Stimulated activated CD4-positive, alpha-beta T cell treated with anti-CD3 and anti-CD28 coated beads, Interleukin-1b, Interleukin-23, amount 100 ng/mL, for 24 hours (primary cell): ENCODE measurements at regions not wholly inside any gene's neighbourhood (a gene's known extent, or its start where the extent isn't known, plus 50 kb on each side); places are given as distances from the start of the nearest gene placed in this dataset.
"Not testable (repeated sequence)": the region's sequence is repeated elsewhere in the genome, so short reads cannot be mapped to it uniquely, and the experiment has no call there.

Experiments used
- DNase-seq, 4 experiments: peaks; one replicate each; pipeline ENCODE4 v3.0.0-alpha.2; 2020; ENCODE audit warnings: low read depth in 4 of 4, low spot score in 1 of 4

DNA sequence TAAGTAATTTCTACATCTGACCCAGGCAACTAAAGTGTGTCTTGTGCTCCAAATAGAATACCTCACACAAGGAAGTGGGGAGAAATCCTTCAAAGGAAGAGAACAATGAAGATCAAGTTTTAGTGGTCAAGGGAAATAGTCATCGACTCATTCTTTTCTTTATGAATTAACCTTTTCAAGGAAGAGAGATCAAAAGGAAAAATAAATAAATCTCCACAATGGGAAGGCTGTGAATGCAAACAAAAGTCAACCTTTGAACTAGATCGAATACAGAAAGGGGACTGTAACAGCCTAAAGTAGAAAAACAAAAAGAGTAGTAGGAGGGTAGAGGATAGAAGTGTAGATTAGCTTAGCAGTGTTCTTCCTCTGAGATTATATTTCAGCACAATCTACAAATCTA, 274.6 kb upstream of the COBL start:
- DNase-seq: no peak

DNA sequence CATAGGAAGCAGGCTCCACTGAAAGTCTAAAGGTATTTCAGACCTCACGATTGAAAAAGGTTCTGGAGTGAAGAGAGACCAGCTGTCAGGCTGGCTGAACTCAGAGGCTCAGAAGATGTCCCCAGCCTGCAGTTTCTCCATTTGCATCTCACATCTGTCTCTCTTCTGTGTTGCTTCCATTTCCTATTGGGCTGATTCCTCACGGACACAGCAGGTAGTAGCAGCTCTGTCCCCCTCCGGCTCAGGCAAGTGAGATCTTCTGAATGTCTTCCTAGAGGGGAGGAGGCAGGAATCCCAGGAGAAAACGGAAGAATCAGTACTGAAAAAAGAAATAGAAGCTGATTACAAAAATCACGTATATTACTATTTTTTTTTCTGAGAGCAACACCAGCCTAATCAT, 274.1 kb upstream of the COBL start:
- DNase-seq: no peak

DNA sequence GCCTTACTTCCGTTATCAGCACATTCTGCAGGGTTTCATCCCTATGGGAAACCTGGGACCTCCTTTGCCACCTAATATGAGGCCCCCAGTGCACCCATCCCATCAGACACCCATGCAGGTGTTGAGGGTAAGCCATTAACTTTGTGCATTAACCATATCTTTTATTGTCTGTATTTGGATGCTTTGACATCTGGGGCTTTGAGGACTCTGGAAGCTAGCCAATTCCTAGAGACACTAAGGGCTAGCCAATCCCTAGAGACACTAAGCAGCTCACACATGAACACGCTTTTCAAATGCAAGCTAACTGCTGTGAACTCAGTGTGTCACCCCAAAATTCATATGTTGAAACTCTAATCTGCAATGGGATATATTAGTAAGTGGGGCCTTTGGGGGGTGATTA, 272.5 kb upstream of the COBL start:
- no peak for DNase-seq

DNA sequence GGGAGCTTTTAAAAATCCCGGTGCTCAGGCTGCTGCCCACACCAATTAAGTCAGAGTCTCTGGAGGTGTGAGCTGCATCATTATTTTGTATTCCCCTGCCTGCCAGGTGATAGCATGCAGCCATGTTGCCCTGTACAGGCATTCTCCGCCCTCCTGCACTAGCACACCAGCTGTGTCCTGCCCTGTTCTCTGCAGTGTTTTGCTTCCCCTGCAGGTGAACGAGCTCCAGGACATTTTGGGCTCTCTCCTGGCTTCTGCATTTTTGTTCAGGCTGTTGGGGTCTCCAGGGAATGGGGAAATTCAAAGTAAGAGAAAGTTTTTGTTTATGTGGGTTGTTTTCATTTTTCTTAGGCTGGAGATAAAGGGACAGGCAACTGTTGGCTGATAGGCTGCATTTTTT, 271.0 kb upstream of the COBL start:
- no peak for DNase-seq

DNA sequence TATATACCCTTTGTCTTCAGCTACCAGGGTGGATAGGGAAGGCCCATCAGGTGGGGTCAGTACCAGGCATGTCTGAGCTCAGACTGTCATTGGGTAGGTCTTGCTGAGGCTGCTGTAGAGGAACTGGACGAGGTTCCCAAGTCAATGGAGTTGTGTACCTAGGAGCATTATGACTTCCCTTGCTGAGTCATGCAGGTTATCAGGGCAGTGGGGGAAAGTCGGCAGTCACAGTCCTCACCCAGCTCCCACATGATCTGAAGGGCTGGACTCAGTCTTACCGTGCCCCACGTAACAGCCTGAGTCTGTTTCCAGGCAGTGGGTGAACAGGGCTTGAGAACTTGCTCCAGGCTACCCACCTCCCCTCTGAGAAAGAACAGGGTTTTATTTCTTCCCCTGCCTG, 260.8 kb upstream of the COBL start:
- no peak for DNase-seq

DNA sequence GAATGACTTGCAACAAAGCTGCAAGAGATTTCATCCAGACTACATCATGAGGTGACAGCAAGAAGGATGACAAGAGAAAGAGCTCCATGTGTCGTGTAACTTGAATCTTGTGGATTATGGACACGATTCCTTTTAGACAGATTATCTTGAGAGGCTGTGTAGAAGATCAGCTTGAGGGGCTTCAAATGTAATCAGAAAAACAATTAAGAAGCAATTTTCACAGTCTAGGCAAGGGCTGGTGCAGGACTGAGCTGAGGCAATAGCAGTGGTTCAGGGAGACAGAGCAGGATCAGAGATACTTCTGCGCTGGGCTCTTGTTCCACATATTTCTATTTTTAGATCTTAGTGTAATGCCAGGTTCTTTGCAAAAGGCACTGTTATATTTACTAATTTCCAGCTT, 253.0 kb upstream of the COBL start:
- no peak for DNase-seq

DNA sequence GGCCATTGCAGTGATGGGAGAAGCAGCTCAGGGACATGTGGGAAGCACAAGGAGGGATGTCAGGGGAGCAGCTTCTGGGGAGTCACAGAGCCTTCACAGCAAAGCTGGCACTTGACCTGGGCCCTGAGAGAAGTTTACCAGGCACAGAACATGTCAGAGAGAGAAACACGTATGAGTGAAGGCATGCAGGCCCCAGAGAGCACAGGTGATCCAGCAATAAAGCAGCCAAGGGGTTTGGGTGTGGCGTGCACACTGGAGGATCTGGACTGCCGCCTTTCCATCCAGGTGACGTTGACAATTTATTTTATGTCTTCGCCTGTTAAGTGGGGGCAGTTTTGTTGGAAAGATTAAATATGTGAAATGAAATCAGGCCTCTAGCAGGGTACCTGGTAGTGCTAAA, 252.6 kb upstream of the COBL start:
- no peak for DNase-seq

DNA sequence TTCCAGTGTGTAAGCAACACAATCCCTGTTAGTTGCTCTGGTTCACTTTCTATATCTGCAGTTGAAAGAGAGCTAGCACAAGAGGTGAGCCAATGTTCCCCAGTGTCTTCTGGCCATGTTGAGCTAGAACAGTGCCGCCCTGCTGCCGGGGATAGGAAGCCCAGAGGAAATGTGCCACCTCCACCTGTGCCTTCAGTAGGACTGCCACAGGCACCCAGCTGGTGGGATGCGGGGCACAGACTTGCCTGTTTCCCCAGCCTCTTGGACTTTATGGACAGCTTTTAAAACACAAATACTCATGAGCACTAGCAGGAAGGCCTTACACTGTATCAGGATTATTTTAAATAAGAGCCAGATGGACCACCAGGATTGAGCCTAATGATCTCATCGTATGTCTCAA, 234.5 kb upstream of the COBL start:
- DNase-seq: no peak

DNA sequence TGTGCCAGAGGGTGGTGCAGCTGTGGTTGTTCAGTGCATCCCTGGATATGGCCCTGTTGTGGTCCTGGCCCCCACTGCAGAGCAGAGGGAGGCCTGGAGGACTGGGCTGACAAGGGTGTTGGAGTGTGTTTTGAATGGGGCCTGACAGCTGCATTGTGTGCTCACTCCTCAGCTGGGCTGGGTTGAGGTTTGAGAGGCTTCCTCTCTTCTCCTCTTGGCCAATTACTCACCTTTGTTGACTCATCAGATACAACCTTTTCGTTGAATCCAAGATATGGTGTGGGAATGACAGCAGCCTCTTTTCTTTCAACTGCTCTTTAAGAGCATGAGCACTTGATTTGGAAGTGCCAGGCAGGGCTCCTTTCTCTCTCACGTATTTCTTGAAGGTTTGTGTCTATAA, 228.5 kb upstream of the COBL start:
- no peak for DNase-seq

DNA sequence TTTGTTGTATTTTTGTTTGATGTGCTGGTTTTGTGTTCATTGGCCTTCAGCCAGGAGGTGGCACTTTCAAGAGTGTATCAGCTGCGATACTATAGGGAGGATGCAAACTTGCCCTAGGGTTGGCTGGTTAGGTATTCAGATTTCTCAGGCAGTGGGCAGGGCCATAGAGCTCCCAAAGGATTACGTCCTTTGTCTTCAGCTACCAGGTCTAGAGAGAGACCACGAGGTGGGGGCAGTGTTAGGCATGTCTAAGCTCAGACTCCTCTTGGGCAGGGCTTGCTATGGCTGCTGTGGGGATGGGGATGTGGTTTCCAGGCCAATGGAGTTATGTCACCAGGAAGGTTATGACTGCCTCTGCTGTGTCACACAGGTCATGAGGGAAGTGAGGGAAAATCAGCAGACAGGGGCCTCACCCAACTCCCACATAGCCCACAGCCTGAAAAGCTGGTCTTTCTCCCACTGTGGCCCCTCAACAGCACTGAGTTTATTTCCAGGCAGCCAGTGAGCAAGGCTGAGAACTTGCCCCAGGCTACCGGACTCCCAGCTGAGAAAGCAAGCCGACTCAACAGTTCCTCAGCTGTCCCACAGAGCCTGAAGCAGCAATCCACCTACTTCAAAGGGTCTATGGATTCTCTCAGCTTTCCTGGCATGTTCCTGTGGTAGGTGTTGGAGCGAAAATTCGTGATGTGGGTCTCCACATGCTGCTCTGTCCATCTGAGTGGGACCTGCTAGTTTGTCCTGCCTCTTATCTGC, 227.4 kb upstream of the COBL start:
- DNase-seq: no peak

DNA sequence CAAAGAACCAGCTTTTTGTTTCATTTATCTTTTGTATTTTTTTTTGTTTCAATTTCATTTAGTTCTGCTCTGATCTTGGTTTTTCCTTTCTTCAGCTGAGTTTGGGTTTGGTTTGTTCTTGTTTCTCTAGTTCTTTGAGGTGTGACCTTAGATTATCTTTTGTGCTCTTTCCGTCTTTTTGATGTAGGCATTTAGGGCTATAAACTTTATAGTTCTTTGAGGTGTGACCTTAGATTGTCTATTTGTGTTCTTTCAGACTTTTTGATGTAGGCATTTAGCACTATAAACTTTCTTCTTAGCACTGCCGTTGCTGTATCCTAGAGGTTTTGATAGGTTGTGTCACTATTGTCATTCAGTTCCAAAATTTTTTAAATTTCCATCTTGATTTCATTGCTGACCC, 224.3 kb upstream of the COBL start:
- DNase-seq: not testable (repeated sequence)

DNA sequence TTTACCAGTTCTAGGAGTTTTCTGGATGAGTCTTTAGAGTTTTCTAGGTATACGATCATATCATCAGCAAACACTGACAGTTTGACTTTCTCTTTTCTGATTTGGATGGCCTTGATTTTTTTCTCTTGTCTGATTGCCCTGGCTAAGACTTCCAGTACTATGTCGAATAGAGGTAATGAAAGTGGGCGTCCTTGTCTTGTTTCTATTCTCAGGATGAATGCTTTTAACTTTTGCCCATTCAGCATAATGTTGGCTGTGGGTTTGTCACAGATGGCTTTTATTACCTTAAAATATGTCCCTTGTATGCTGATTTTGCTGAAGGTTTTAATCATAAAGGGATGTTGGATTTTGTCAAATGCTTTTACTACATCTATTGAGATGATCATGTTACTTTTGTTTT, 223.2 kb upstream of the COBL start:
- no peak for DNase-seq

DNA sequence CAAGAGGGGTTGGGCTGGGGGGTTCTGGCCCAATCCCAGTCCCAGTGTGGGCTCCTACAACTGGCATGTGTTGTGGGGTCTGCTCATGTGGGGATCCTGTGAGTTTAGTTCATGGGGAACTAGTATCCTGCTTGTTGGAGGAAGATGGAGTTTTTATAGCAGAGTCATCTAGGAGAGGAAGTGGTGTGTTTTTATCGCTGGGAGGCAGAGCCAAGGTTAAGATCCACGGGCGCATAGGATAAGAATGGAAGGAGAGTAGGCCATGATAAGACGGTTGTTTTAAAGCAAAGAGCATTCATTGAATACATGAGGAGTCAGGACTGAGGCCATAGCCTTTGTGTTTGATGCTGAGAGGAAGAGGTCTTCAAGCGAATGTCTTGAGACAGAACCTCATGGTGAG, 211.6 kb upstream of the COBL start:
- DNase-seq: no peak

DNA sequence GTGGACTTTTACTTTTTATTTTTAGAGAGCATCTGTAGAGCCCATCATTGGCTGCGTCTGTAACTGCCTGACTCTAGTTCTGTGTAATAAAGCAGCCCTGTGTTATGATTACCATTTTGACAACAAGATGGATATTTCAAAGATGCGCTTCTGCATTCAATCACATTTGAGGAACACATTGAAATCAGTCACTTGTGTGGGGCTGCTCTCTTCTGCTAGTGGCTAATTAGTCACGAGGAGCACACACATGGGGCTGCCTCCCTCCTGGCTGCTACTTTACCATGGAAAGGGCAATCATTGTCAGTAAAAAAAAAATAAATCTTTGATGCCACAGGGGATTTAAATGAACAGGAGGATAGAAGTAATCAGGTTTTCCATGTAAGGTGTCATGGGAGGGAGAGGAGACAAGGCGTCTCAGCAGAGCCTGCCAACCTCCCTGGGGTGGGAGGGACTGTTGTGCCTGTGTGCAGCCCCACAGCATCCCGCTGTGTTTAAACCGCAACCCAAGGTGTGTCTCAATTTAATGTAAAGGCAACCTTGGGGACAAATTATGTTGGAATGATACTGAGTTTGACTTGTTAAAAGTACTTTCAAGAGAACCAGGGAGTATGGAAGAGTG, 205.2 kb upstream of the COBL start:
- DNase-seq: no peak

DNA sequence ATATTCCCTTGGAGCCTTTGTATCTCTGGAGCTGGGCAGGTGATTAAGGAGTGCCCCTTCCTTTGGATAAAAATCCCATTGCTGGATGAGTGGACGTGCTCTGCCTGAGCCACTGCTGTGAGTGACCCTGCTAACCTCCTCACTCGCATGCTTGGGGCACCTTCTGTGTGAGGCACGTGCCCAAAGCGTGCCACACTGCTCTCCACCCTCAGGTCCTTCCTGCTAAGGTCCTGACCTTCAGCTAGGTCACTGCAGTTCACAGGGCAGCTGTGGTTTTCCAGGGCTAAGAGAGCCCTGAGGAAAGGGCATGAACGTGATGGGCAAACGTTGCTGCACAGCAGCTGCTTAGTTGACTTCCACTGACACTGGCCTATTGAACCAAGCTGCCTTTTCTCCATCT, 204.4 kb upstream of the COBL start:
- no peak for DNase-seq

DNA sequence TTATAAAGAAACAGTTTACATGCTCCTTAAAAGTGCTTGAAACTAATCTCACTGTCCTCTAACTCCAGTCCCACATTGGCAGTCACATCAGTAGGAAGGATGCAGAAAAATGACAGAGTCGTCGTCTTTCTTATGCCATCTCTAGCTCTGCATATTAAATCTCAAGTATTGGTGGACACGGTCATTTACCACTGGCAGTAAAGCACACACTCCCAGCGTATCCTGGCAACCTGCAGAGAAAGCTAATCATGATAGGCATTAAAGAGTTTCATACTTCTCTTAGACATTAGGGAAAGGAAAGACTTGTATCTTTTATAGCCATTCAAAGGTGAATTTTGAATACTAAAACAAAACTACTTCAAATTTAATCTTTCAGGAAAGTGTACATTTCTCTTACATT, 202.0 kb upstream of the COBL start:
- no peak for DNase-seq

DNA sequence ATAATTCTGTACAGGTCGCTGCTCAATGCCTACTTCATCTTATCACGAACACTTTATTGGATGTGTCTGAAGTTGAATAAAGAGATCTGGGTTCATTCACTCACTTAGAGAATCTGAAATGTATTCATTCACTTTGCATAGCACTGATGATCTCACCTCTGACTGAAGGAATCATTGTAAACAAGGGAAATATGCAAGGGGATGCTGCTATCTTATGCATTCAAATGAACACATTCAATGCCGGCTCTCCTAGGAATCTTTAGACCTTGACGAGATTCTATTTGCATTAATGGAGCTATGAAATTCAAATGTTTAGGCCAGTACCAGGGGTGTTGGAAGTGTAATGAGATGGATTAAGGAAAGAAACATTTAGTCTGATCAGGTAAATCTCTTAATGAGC, 200.6 kb upstream of the COBL start:
- DNase-seq: no peak

DNA sequence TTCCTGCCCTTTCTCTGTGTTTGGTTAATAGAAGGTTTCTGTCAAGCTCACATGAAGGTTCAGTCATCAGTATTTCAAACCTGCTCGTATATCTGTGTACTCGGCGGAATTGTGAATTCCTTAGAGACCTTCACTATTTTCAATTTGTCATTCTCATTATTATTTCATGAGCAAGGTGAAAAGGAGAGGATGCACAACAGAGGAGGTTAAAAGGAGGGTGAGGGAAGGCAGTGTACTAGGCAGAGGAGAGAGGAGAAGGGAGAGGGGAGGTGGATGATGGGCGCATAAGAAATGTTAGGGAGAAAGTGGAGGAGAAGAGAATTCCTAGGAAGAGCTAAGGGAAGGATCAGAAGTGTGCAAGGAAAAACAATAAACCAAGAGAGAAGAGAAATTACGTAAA, 185.0 kb upstream of the COBL start:
- DNase-seq: no peak

DNA sequence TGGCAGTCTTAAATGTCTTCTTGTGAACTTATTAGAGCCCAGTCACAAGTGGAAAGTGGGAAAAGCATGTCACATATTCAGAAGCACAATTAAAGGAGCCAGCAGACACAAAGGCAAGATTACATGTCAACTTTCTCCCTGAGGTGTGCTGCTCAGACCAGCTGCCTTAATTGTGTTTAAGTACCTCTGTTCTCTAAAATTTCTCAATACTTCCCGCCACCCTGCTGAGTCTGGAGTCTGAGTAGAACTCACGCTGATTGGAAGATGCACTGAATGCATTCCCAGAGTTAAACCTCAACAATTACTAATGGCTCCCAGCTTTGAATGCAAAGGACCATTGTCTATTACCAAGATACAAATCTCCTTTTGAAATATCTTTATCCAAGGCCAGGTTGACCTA, 166.4 kb upstream of the COBL start:
- DNase-seq: no peak

DNA sequence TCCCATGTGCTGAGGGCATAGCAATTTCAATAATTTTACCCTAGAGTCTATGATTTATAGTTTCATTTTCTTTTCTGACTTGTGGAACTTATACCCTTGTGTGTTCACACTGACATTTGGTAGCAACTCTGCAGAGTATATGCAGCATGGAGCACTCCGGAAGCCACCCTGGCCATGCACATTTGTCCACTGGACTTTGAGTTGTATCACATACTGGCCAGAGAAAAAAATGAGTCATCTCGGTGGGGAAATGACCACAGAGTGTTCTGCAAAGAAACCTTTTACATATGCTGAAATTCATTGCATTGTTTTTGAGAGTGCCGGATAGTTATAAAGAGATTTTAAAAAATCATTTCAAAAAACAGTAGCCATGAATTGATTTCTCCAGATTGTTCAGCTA, 164.8 kb upstream of the COBL start:
- no peak for DNase-seq

DNA sequence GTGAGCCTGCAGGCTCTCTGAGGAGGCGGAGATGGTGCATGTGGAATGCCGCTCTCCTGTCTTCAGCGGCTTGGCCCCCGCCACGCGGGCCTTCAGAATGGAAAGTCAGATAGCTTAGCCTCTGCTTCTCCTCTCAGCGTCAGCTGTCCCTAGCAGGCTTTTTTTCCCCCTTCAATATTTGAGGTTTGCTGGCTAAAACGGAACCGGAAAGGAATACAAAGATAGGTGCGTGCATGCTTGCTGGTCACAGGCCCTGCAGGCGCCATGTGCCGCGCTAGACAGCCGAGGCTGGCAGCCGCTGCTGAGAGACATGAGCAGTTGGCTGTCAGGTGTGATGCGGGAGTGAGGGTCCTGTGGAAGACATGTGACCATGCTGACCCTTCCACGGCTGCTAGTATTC, 161.2 kb upstream of the COBL start:
- DNase-seq: no peak

DNA sequence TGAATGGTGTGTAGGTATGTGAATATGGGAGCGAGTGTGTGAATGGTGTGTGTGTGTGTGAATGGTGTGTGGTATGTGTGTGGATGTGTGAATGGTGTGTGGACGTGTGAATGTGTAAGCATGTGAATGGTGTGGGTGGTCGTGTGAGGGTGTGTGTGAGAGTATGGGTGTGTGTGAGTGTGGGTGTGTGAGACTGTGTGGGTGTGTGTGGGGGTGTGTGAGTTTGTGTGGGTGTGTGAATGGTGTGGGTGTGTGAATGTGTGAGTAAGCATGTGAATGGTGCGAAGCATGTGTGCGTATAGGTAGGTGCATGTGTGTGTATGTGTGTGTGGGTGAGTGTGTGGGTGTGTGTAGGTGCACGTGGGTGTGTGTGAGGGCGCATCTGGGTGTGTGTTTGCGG, 160.7 kb upstream of the COBL start:
- DNase-seq: no peak

DNA sequence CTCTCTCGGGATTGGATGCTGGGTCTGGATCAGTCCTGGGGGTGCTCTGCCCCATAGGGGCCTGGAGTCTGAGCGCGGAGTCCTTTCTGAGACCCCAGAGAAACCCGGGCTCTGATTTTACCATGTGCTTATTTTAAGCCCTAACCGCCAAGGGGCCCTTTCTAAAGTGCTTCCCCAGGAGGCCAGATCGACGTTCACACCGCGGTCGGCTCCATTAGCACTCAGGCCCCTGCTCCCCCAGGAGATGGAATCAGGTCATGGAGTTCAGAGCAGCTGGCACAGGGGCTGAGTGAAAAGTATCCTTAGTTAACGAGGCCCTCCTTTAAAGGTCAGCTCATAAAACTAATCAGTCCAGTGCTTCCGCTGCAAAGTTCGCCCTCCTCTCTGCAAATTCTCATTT, 159.4 kb upstream of the COBL start:
- no peak for DNase-seq
